Stimulated activated CD8-positive, alpha-beta memory T cell treated with anti-CD3 and anti-CD28 coated beads, Interleukin-7, amount 100 ng/mL, for 24 hours (primary cell): ENCODE measurements at regions not wholly inside any gene's neighbourhood (a gene's known extent, or its start where the extent isn't known, plus 50 kb on each side); places are given as distances from the start of the nearest gene placed in this dataset.
"Not testable (repeated sequence)": the region's sequence is repeated elsewhere in the genome, so short reads cannot be mapped to it uniquely, and the experiment has no call there.

Experiments used
- DNase-seq: peaks from one replicate; pipeline ENCODE4 v3.0.0-alpha.2; 2020; ENCODE audit warnings: low read depth

- DNase-seq, result no peak
Measured at GRCh38 chr7:65251851-65252620, 121.6 kb upstream of the ZNF92 start.

- DNase-seq, result no peak
Measured at GRCh38 chr7:65250697-65251395, 122.8 kb upstream of the ZNF92 start.

GRCh38 chr7:65250216-65250615, 123.4 kb upstream of the ZNF92 start:
- DNase-seq, result no peak

GRCh38 chr7:65247491-65247890, 126.2 kb upstream of the ZNF92 start:
- no peak for DNase-seq

GRCh38 chr7:65239707-65240352, 133.8 kb upstream of the ZNF92 start:
- no peak for DNase-seq

GRCh38 chr7:65239324-65239706, 134.3 kb upstream of the ZNF92 start:
- DNase-seq, result no peak

GRCh38 chr7:65238785-65239184, 134.9 kb upstream of the ZNF92 start:
- no peak for DNase-seq

GRCh38 chr7:65235586-65235985, 138.1 kb upstream of the ZNF92 start:
- no peak for DNase-seq

- DNase-seq, result no peak
Measured at GRCh38 chr7:65233409-65234034, 140.1 kb upstream of the ZNF92 start.

GRCh38 chr7:65230231-65230630, 143.4 kb upstream of the ZNF92 start:
- DNase-seq, result no peak

- no peak for DNase-seq
Measured at GRCh38 chr7:65225422-65226006, 148.1 kb upstream of the ZNF92 start.

- no peak for DNase-seq
Measured at GRCh38 chr7:65222655-65223054, 151.0 kb upstream of the ZNF92 start.

GRCh38 chr7:65221683-65222082, 152.0 kb upstream of the ZNF92 start:
- DNase-seq, result no peak

- no peak for DNase-seq
Measured at GRCh38 chr7:65219623-65220022, 154.0 kb upstream of the ZNF92 start.

- peak; percentile 16 for DNase-seq
Measured at GRCh38 chr7:65216469-65216868, 157.2 kb upstream of the ZNF92 start.

- DNase-seq, result not testable (repeated sequence)
Measured at GRCh38 chr7:65213260-65213659, 160.4 kb upstream of the ZNF92 start.

- DNase-seq, result not testable (repeated sequence)
Measured at GRCh38 chr7:65199221-65199620, 174.4 kb upstream of the ZNF92 start.

- not testable (repeated sequence) for DNase-seq
Measured at GRCh38 chr7:65193334-65194058, 180.2 kb upstream of the ZNF92 start.

GRCh38 chr7:65177041-65177440, 170.6 kb upstream of the ERV3-1 start:
- DNase-seq, result not testable (repeated sequence)

- DNase-seq, result not testable (repeated sequence)
Measured at GRCh38 chr7:65150105-65150504, 143.6 kb upstream of the ERV3-1 start.

GRCh38 chr7:65146118-65146914, 139.8 kb upstream of the ERV3-1 start:
- DNase-seq, result not testable (repeated sequence)
